Esophagus (tissue), 2 donors: ENCODE measurements at regions not wholly inside any gene's neighbourhood (a gene's known extent, or its start where the extent isn't known, plus 50 kb on each side); places are given as distances from the start of the nearest gene placed in this dataset.

Experiments used
- H3K27ac ChIP-seq, 2 donors: one replicate each; pipeline ENCODE4 v1.5.1; 2013; ENCODE audit warnings: low read depth in 2 of 2, mild to moderate bottlenecking in 2 of 2, inconsistent platforms in 1 of 2, low read length in 1 of 2, moderate library complexity in 1 of 2
- H3K27me3 ChIP-seq, 2 donors: one replicate each; pipeline ENCODE4 v1.6.1; 2013; ENCODE audit warnings: low read length in 2 of 2, control low read depth in 1 of 2, mild to moderate bottlenecking in 1 of 2; ENCODE audit not compliant: insufficient read depth in 2 of 2, control insufficient read depth in 1 of 2
- H3K36me3 ChIP-seq, 2 donors: one replicate each; pipeline ENCODE4 v1.6.1; 2013; ENCODE audit warnings: low read length in 1 of 2; ENCODE audit not compliant: control insufficient read depth in 2 of 2, insufficient read depth in 2 of 2
- H3K4me1 ChIP-seq, 2 donors: one replicate each; pipeline ENCODE4 v1.6.1; 2013; ENCODE audit warnings: low read length in 1 of 2; ENCODE audit not compliant: control insufficient read depth in 2 of 2, insufficient read depth in 2 of 2
- H3K4me3 ChIP-seq, 2 donors: one replicate each; pipeline ENCODE4 v1.5.1; 2013; ENCODE audit warnings: low read length in 2 of 2, mild to moderate bottlenecking in 2 of 2, low read depth in 1 of 2, moderate library complexity in 1 of 2
- H3K9me3 ChIP-seq, 2 donors: one replicate each; pipeline ENCODE4 v1.6.1; 2013; ENCODE audit warnings: mild to moderate bottlenecking in 2 of 2, low read depth in 1 of 2, low read length in 1 of 2, moderate library complexity in 1 of 2; ENCODE audit not compliant: control insufficient read depth in 2 of 2, insufficient read depth in 1 of 2
- WGBS, 2 donors: extraction: QIAGEN DNeasy Blood & Tissue Kit; methylation state at CpG; one replicate each; pipeline ENCODE4 v1.1.7; 2013; 5-methylcytosine and 5-hydroxymethylcytosine counted together
- donor health status: healthy with polysubstance abuse.
- donor health status: Bipolar disorder and iron deficiency.

DNA sequence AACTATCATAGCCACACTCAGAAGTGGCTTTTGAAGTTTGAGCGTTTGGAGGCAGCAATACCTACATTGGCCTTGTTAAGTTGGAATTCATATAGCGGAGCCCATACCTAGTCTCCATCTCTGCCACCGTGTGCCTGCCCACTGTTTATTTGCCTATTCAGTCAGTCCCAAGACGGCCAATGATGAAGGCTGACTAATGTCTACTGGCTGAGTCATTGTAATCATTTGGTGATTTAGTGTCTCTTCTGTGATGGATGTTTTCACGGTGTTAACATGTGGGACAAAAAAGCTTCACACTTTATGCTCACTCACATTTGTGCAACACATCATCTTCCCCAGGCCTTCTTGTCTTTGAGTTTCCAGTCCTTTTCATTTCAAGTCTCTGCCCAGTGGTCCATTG, 92.6 kb upstream of the PBX1 start:
- no peak overlapping the region for H3K27ac ChIP-seq
- H3K4me1 ChIP-seq: no peaks in the 10 kb centered on the region
- WGBS, 2 donors: 67 to 77% methylated on average over 5 of the region's 5 CpGs
- H3K4me3 ChIP-seq: no peak overlapping the region
- no peaks in the 10 kb centered on the region for H3K9me3 ChIP-seq
- no peaks in the 10 kb centered on the region for H3K27me3 ChIP-seq
- H3K36me3 ChIP-seq: no peaks in the 10 kb centered on the region

DNA sequence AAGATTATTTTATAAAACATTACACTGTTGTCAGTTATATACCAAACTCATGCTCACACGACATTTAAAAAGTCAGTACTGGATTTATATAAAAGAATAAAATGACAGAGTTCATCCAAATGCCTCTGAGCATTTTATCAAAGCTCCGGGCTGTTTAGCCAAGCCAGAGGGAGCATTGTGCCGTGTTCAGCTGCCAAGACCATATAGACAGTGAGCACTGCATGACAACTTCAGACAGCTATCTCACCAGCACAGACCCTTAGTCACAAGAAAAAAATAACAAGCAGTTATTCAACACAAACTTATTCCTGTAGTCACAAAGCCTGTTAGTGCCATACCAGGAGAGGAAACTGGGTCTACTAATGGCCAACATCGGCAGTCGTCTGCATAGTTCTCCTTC, 88.0 kb upstream of the PBX1 start:
- H3K4me1 ChIP-seq: no peaks in the 10 kb centered on the region
- no peaks in the 10 kb centered on the region for H3K36me3 ChIP-seq
- no peaks in the 10 kb centered on the region for H3K27me3 ChIP-seq
- 53 to 60% methylated on average over 5 of the region's 5 CpGs for WGBS, 2 donors
- no peak overlapping the region for H3K27ac ChIP-seq
- H3K9me3 ChIP-seq: no peaks in the 10 kb centered on the region
- H3K4me3 ChIP-seq: no peak overlapping the region

DNA sequence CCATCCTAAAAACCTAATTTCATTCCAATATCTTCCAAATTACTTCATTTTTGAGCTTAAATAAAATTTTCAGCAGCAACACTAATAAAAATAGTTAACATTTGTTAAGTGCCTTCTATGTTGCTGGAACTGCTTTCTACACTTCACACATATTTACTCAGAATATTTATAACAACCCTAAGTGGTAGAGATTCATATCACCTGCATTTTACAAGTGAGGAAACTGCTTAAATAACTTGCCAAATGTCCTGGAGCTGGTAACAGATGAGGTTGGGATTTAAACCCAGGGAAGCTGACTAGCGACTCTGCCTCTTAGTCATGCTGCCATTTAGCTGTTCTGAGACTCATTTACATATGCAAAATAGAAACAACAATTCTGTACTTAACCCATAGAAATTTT, 86.1 kb upstream of the PBX1 start:
- Histone ChIP-seq H3K36me3 (no peaks in the 10 kb centered on the region), H3K9me3 (no peaks in the 10 kb centered on the region), H3K4me1 (no peaks in the 10 kb centered on the region), H3K27me3 (no peaks in the 10 kb centered on the region), H3K27ac (no peak overlapping the region), H3K4me3 (no peak overlapping the region)
- 50 to 54% methylated on average over 1 of the region's 1 CpG for WGBS, 2 donors

DNA sequence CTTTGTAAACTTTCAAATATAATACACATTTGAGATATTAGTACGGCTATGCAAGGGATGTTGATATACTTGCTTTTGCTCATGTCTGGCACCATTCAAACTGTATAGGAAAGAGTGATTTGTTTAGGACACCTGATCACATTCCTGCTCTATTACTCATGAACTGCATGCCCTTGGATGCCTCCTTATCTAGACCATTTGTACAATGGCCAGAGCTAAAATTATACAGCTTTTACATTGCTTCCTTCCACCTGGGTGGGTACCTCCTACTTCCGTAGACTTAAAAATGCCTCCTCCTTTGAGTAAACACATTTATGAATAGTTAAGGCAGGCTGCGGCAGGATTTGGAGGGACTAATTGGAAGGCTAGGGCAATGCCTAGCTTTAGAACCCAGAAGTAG, 85.4 kb upstream of the PBX1 start:
- Histone ChIP-seq H3K27ac (no peak overlapping the region), H3K27me3 (no peaks in the 10 kb centered on the region), H3K9me3 (no peaks in the 10 kb centered on the region), H3K4me1 (no peaks in the 10 kb centered on the region), H3K4me3 (no peak overlapping the region), H3K36me3 (no peaks in the 10 kb centered on the region)
- WGBS, 2 donors: 39 to 47% methylated on average over 3 of the region's 3 CpGs

DNA sequence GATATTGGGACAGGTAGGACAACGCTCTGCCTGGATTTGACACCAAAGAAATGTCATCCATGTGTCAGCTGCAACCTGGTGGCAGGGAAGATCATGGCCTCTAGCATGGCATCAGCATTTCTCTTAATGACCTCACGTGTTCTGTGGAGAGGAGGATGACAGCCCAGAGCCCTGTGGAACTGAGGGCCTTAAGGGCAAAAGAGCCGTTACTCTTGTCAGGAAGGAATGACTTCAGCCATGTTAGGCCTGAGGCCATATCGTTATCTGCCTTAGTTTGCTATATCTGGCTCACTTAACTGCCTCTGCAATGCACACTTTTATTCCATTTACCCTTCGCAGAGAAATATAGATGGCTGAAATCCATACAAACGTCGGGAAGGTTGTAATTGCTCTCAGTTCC, 83.2 kb upstream of the PBX1 start:
- H3K4me1 ChIP-seq: no peaks in the 10 kb centered on the region
- H3K9me3 ChIP-seq: no peaks in the 10 kb centered on the region
- no peaks in the 10 kb centered on the region for H3K36me3 ChIP-seq
- no peaks in the 10 kb centered on the region for H3K27me3 ChIP-seq
- no peak overlapping the region for H3K4me3 ChIP-seq
- H3K27ac ChIP-seq: no peak overlapping the region
- 84 to 86% methylated on average over 7 of the region's 7 CpGs for WGBS, 2 donors

DNA sequence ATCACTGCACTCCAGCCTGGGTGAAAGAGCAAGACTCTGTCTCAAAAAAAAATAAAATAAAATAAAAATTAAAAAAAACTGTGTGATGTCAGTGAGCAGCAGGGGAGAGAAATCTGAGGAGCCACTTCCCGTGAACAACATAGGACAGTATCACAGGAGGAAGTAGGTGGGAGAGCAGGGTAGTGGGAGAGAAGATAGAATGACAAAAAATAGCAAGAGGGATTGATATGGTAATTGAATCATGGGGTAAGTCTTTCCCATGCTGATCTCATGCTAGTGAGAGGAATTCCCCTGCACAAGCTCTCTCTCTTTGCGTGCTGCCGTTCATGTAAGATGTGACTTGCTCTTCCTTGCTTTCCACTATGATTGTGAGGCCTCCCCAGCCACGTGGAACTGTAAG, 81.6 kb upstream of the PBX1 start:
- Histone ChIP-seq H3K4me3 (no peak overlapping the region), H3K4me1 (no peaks in the 10 kb centered on the region), H3K27ac (no peak overlapping the region), H3K9me3 (no peaks in the 10 kb centered on the region), H3K27me3 (no peaks in the 10 kb centered on the region), H3K36me3 (no peaks in the 10 kb centered on the region)
- 88 to 93% methylated on average over 4 of the region's 4 CpGs for whole genome bisulfite sequencing, 2 donors

DNA sequence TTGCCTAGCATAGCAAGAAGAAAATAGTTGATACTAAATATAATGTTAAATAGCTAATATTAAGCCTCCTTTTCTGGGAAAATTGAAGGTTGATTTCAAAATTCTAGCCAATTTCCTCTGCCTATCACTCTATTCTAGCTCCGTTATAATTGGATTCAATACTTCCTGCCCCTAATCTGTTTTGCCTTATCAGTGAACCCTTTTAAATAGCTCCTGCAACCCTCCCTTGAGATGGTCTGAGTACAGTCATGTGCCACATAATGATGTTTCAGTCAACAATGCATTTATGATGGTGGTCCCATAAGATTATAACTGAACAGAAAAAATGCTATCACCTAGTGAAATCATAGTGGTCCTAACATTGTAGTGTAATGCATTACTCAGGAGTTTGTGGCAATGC, 79.7 kb upstream of the PBX1 start:
- no peak overlapping the region for H3K4me3 ChIP-seq
- WGBS, 2 donors: 69 to 72% methylated on average over 1 of the region's 1 CpG
- no peaks in the 10 kb centered on the region for H3K27me3 ChIP-seq
- H3K36me3 ChIP-seq: no peaks in the 10 kb centered on the region
- no peak overlapping the region for H3K27ac ChIP-seq
- H3K9me3 ChIP-seq: no peaks in the 10 kb centered on the region
- H3K4me1 ChIP-seq: no peaks in the 10 kb centered on the region

DNA sequence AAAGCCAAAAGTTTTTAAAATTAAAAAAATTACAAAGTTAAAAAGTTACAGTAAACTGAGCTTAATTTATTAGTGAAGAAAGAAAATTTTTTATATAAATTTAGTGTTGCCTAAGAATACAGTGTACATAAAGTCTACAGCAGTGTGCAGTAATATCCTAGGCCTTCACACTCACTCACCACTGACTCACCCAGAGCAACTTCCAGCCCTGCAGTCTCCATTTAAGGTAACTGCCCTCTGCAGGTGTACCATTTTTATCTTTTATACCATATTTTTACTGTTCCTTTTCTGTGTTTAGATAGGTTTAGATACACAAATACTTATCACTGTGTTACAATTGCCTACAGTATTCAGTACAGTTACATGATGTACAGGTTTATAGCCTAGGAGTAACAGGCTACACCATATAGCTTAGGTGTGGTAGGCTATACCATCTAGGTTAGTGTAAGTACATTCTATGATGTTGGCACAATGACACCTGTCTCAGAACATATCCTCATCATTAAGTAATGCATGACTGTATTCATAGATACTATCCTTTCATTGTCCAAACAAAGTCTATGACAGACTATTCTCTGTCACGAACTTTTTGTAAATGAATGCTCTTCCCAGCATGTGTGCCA, 78.6 kb upstream of the PBX1 start:
- WGBS, 2 donors: 40 to 97% methylated on average over 1 of the region's 1 CpG
- Histone ChIP-seq H3K9me3 (no peaks in the 10 kb centered on the region), H3K4me3 (no peak overlapping the region), H3K27ac (no peak overlapping the region), H3K4me1 (no peaks in the 10 kb centered on the region), H3K36me3 (no peaks in the 10 kb centered on the region), H3K27me3 (no peaks in the 10 kb centered on the region)

DNA sequence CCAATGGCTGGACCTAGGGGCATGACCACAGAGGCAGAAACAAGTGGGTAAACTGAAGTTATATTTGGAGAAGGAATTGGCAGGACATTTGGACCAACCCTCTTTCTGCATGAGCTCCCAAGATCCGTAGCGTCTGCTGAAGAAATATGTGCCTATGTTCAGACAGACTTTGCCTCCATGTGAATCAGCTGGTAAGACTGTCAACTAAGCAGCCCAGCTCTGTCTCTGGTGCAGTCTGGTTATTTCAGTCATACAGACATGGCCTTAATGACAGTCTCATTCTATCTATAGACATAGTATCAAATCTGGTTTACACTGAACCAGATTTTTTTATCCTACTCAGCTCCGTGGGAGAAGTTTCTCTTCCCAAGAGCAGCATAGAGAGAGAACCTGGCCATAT, 63.1 kb upstream of the PBX1 start:
- no peaks in the 10 kb centered on the region for H3K4me1 ChIP-seq
- no peaks in the 10 kb centered on the region for H3K27me3 ChIP-seq
- no peak overlapping the region for H3K4me3 ChIP-seq
- WGBS, 2 donors: 67 to 84% methylated on average over 3 of the region's 3 CpGs
- no peak overlapping the region for H3K27ac ChIP-seq
- no peaks in the 10 kb centered on the region for H3K36me3 ChIP-seq
- H3K9me3 ChIP-seq: no peaks in the 10 kb centered on the region

DNA sequence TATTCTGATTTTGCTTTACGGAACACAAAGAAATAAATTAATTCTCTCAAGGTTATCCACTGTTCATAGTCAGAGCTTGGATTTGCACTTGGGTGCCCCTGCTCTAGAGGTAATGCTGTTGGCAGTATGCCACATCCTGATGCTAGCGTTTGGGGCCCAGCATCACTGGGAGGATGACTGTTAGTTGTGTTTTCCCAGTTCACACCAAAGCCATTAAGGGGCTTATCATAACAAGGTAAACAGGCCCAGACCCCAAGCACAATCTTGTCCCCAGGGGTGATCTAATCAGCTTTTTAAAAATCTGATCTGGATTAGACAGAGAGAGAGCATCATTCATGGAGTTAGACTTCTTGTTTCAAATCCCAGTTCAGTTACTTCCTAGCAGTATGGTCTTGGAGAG, 60.2 kb upstream of the PBX1 start:
- Histone ChIP-seq H3K4me1 (no peaks in the 10 kb centered on the region), H3K36me3 (no peaks in the 10 kb centered on the region), H3K4me3 (no peak overlapping the region), H3K27ac (no peak overlapping the region), H3K27me3 (no peaks in the 10 kb centered on the region), H3K9me3 (no peaks in the 10 kb centered on the region)
- 82 to 86% methylated on average over 2 of the region's 2 CpGs for WGBS, 2 donors
